Lower leg skin (tissue), 4 donors: ENCODE measurements at regions not wholly inside any gene's neighbourhood (a gene's known extent, or its start where the extent isn't known, plus 50 kb on each side); places are given as distances from the start of the nearest gene placed in this dataset.

Source experiments
- DNase-seq, 2 donors: peaks; one replicate each; pipeline ENCODE4 v3.0.0-alpha.2; 2019; ENCODE audit warnings: low spot score in 2 of 2
- H3K4me3 ChIP-seq: fragments of 200-600 bp; sonication (generic); 2 replicates; pipeline ENCODE4 v1.5.1; 2017; ENCODE audit warnings: mild to moderate bottlenecking, low read depth; ENCODE audit not compliant: poor library complexity, severe bottlenecking
- POLR2A ChIP-seq, 2 donors: fragments of 450-650 bp; IDR thresholded peaks; one replicate each; pipeline ENCODE4 v1.6.1; 2016 to 2017; ENCODE audit warnings: antibody characterized with exemption in 2 of 2, mild to moderate bottlenecking in 1 of 2, moderate library complexity in 1 of 2
- WGBS, 2 donors: methylation state at CpG; one replicate each; pipeline ENCODE4 v1.1.5; 2018; 5-methylcytosine and 5-hydroxymethylcytosine counted together
- intact Hi-C: fragments of 100-400 bp; cut with DNase I; formaldehyde crosslinking; loops from one replicate; pipeline ENCODE4 v1.15.0; 2023; ENCODE audit warnings: low total_unique reads
- TF ChIP-seq, protein P1 (sequence below), 3 donors: fragments of 450-650 bp; IDR thresholded peaks; one replicate each; pipeline ENCODE4 v1.5.1; 2016; ENCODE audit warnings: antibody characterized with exemption in 3 of 3, mild to moderate bottlenecking in 3 of 3, moderate library complexity in 2 of 3

DNA sequence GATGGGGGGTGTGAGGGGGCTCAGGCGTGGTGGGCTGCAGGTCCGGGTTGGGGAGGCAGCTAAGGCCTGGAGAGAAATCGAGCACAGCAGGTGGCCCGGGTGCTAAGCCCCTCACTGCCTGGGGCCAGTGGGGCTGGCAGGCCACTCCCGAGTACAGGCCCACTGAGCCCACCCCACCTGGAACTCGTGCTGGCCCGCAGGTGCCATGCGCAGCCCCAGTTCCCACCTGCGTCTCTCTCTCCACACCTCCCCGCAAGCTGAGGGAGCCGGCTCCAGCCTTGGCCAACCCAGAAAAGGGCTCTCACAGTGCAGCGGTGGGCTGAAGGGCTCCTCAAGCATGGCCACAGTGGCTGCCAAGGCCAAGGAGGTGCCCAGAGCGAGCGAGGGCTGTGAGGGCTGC is 1047.1 kb upstream of the ADGRL4 start:
- intact Hi-C loops = no loop called here
- WGBS, 2 donors = 85 to 91% methylated on average over 8 to 14 of the region's 14 CpGs
- no peak overlapping the region for H3K4me3 ChIP-seq
- DNase-seq = no peak
- TF ChIP-seq POLR2A (IDR thresholded peaks at IDR 0.05) = no peak
- TF ChIP-seq, protein P1, sequence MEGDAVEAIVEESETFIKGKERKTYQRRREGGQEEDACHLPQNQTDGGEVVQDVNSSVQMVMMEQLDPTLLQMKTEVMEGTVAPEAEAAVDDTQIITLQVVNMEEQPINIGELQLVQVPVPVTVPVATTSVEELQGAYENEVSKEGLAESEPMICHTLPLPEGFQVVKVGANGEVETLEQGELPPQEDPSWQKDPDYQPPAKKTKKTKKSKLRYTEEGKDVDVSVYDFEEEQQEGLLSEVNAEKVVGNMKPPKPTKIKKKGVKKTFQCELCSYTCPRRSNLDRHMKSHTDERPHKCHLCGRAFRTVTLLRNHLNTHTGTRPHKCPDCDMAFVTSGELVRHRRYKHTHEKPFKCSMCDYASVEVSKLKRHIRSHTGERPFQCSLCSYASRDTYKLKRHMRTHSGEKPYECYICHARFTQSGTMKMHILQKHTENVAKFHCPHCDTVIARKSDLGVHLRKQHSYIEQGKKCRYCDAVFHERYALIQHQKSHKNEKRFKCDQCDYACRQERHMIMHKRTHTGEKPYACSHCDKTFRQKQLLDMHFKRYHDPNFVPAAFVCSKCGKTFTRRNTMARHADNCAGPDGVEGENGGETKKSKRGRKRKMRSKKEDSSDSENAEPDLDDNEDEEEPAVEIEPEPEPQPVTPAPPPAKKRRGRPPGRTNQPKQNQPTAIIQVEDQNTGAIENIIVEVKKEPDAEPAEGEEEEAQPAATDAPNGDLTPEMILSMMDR (IDR thresholded peaks at IDR 0.05) = no peak

DNA sequence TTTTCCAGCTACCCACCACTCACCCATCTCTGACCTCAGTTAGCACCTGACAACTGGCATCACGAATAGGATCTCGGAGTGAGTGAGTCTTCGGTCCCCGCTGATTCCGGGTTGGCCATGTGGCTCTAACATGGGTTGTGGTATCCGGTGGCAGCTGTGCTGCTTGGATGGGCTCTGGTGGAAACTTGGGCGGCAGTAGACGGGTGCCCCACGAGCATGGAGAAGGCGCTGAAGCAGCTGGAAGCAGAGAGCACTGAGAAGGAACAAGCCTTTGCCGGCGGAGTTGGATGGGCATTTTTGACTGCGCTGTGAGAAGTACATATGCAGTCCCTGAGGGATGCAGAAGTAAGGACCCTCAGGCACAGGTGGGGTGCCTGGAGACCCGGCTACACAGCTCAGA is 1044.0 kb upstream of the ADGRL4 start:
- no peak overlapping the region for H3K4me3 ChIP-seq
- 94 to 98% methylated on average over 14 of the region's 14 CpGs for WGBS, 2 donors
- intact Hi-C loops = no loop called here
- TF ChIP-seq, protein P1 (IDR thresholded peaks at IDR 0.05) = no peak
- DNase-seq = no peak

DNA sequence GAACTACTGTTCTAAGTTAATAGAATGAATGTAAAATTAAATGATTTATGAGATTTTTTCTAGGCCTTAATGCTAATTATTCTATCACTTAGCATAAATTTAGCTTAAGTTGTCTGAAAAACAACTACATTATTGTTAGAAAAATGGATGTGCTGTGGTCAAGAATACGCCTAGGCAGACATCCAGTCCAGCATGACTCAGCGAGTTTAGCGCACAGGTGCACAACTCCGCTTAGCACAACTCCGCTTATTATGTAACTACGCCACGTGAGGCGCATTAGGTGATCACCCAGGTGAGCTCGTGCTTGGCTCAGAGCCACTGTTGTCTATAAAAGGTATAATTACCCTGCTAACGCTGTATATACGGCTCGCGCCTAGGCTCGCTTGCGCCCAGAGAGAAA is 1043.6 kb upstream of the ADGRL4 start:
- WGBS, 2 donors = 96 to 97% methylated on average over 15 of the region's 15 CpGs
- no peak overlapping the region for H3K4me3 ChIP-seq
- intact Hi-C loops = no loop called here
- no peak for DNase-seq
- TF ChIP-seq, protein P1 (IDR thresholded peaks at IDR 0.05) = no peak

DNA sequence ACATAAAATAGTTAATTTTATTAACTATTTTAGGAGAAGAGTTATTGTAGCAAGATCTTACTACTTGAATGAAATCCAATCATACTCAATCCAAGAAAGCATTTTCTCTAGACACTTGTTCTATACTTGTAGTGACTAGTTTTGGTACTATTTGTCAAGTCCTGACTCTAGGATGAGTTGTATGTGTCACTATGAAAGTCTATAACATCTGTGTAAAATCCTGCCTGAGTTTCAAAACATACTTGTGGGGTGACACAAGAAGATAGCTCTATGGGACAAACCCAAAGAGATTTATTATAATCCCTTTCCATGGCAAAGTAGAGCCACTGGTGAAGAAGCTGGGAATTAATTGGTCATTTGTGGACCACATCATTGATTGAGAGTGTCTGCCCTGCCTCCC is 1042.2 kb upstream of the ADGRL4 start:
- TF ChIP-seq POLR2A (IDR thresholded peaks at IDR 0.05) = no peak
- TF ChIP-seq, protein P1 (IDR thresholded peaks at IDR 0.05) = no peak
- intact Hi-C loops = no loop called here
- H3K4me3 ChIP-seq = no peak overlapping the region
- no peak for DNase-seq

DNA sequence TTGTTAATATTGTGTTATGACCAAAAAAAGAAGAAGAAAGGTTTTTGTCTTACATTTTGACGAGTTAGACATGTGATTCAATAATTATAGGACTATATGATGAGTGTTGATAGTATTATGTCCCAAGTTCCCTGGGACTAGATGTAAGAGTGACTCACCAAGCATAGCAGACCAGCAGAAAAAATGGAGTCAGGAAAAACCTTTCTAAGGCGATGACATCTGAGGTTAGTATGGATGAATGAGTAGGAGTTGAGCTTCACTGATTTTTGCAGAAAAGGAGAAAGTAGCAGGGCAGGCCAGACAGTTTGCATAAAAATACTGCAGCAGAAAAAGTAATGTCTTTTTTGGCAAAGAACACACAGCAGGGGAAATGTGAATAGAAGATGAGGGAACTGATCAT is 1041.3 kb upstream of the ADGRL4 start:
- no peak for DNase-seq
- 82 to 83% methylated on average over 2 of the region's 2 CpGs for WGBS, 2 donors
- no peak overlapping the region for H3K4me3 ChIP-seq
- TF ChIP-seq, protein P1 (IDR thresholded peaks at IDR 0.05) = no peak
- TF ChIP-seq POLR2A (IDR thresholded peaks at IDR 0.05) = no peak
- intact Hi-C loops = no loop called here

DNA sequence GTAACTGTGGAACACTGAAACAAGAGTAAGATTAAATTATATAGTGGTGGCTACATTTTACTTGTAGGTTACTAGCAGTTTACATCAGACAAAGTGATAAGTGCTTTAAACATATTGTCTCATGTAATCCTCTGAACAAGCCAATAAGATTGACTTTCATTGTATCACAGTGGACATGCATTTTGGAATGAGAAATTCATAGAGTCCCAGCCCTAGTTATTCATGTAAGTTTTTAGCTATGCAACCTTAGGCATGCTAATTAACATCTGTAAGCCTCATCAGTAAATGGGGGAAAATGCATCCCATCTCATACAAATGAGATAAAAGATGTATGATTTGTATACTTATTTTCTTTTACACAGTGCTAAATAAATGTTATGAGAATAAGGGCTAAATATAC is 1038.1 kb upstream of the ADGRL4 start:
- no peak for DNase-seq
- TF ChIP-seq, protein P1 (IDR thresholded peaks at IDR 0.05) = no peak
- no peak for TF ChIP-seq POLR2A (IDR thresholded peaks at IDR 0.05)
- intact Hi-C loops = no loop called here
- H3K4me3 ChIP-seq = no peak overlapping the region
